HFFc6 (cell line): ENCODE measurements at regions not wholly inside any gene's neighbourhood (a gene's known extent, or its start where the extent isn't known, plus 50 kb on each side); places are given as distances from the start of the nearest gene placed in this dataset.

Experiments used
- DNase-seq: peaks from one replicate; pipeline ENCODE4 v3.0.0-alpha.2; 2018
- H3K27ac Mint-ChIP-seq: 2 replicates; pipeline ENCODE4 v1.8.0; 2020; ENCODE audit warnings: mild to moderate bottlenecking, mixed read lengths
- H3K27me3 Mint-ChIP-seq: 2 replicates; pipeline ENCODE4 v1.8.0; 2021; ENCODE audit warnings: mild to moderate bottlenecking, moderate library complexity, mixed read lengths; ENCODE audit not compliant: insufficient read depth
- H3K36me3 Mint-ChIP-seq: 2 replicates; pipeline ENCODE4 v1.8.0; 2021; ENCODE audit warnings: low read depth, mixed read lengths
- H3K4me1 Mint-ChIP-seq: 2 replicates; pipeline ENCODE4 v1.8.0; 2020; ENCODE audit warnings: low read depth, mixed read lengths
- H3K4me3 Mint-ChIP-seq: 2 replicates; pipeline ENCODE4 v1.8.0; 2020; ENCODE audit warnings: mild to moderate bottlenecking, moderate library complexity, mixed read lengths
- H3K9me3 Mint-ChIP-seq: 2 replicates; pipeline ENCODE4 v1.8.0; 2020; ENCODE audit warnings: mild to moderate bottlenecking, mixed read lengths
- TF ChIP-seq, protein P1 (sequence below): fragments of 200-600 bp; sonication (generic); IDR thresholded peaks from 2 replicates; pipeline ENCODE4 v1.5.0; 2021; ENCODE audit warnings: antibody characterized with exemption, mild to moderate bottlenecking

DNA sequence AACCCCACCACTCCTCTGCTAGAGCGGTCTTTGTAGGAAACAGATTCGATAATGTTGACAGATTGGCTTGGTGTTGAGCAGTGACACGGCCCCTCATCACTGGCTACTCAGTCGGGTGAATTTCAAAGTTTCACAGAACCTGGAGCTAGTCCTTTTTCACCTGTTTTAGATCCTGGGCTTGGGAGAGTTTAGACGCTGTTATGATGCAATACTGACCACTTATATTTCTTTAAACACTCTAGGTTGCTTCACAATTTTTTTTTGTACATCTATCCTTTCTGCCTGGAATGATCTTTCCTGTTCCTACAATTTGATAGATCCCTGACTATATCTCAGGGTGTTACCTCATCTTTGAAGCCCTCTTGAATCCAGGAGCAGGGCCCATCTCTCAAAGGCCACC lies 97.1 kb upstream of the ATP10A start:
- H3K4me3 Mint-ChIP-seq: no peak overlapping the region
- no peaks in the 10 kb centered on the region for H3K36me3 Mint-ChIP-seq
- TF ChIP-seq, protein P1, sequence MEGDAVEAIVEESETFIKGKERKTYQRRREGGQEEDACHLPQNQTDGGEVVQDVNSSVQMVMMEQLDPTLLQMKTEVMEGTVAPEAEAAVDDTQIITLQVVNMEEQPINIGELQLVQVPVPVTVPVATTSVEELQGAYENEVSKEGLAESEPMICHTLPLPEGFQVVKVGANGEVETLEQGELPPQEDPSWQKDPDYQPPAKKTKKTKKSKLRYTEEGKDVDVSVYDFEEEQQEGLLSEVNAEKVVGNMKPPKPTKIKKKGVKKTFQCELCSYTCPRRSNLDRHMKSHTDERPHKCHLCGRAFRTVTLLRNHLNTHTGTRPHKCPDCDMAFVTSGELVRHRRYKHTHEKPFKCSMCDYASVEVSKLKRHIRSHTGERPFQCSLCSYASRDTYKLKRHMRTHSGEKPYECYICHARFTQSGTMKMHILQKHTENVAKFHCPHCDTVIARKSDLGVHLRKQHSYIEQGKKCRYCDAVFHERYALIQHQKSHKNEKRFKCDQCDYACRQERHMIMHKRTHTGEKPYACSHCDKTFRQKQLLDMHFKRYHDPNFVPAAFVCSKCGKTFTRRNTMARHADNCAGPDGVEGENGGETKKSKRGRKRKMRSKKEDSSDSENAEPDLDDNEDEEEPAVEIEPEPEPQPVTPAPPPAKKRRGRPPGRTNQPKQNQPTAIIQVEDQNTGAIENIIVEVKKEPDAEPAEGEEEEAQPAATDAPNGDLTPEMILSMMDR: no peak
- no peaks in the 10 kb centered on the region for H3K4me1 Mint-ChIP-seq
- peaks cover 4% of the 10 kb centered on the region; the same call in 1 of the 2 replicates for H3K27me3 Mint-ChIP-seq
- no peak overlapping the region for H3K27ac Mint-ChIP-seq
- no peak for DNase-seq
- H3K9me3 Mint-ChIP-seq: no peaks in the 10 kb centered on the region

DNA sequence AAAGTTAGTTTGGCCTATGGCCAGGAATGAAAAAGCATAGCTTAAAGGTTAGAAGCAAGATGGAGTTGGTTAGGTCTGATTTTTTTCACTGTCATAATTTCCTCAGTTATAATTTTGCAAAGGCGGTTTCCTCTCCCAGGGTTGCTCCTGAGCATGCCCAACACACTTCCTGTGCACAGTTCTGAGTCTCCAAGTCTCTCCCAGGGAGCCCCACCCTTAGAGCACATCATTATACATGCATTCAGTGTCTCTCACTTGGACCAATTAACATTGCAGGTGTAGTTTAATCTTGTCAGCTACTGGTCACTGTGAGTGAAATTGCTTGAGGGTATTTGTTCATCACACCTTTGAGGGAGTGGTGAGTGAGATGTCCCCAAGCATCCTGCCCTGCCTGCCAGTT lies 96.0 kb upstream of the ATP10A start:
- Mint-ChIP-seq H3K9me3 (no peaks in the 10 kb centered on the region), H3K4me3 (no peak overlapping the region), H3K27ac (no peak overlapping the region), H3K36me3 (no peaks in the 10 kb centered on the region), H3K27me3 (peaks cover 4% of the 10 kb centered on the region; the same call in 1 of the 2 replicates), H3K4me1 (no peaks in the 10 kb centered on the region)
- TF ChIP-seq, protein P1: no peak
- DNase-seq: no peak

GRCh38 chr15:25955628-25956027 lies 92.5 kb upstream of the ATP10A start:
- Mint-ChIP-seq H3K4me1 (no peaks in the 10 kb centered on the region), H3K4me3 (no peak overlapping the region), H3K27ac (no peak overlapping the region), H3K9me3 (peaks cover 10% of the 10 kb centered on the region), H3K27me3 (peaks cover 5% of the 10 kb centered on the region; the same call in 1 of the 2 replicates), H3K36me3 (no peaks in the 10 kb centered on the region)
- TF ChIP-seq, protein P1: no peak
- DNase-seq: no peak

GRCh38 chr15:25954398-25954797 lies 91.3 kb upstream of the ATP10A start:
- peaks cover 10% of the 10 kb centered on the region for H3K9me3 Mint-ChIP-seq
- no peak overlapping the region for H3K27ac Mint-ChIP-seq
- no peaks in the 10 kb centered on the region for H3K36me3 Mint-ChIP-seq
- TF ChIP-seq, protein P1: no peak
- no peak for DNase-seq
- no peaks in the 10 kb centered on the region for H3K4me1 Mint-ChIP-seq
- H3K4me3 Mint-ChIP-seq: no peak overlapping the region
- peaks cover 5% of the 10 kb centered on the region; the same call in 1 of the 2 replicates for H3K27me3 Mint-ChIP-seq

DNA sequence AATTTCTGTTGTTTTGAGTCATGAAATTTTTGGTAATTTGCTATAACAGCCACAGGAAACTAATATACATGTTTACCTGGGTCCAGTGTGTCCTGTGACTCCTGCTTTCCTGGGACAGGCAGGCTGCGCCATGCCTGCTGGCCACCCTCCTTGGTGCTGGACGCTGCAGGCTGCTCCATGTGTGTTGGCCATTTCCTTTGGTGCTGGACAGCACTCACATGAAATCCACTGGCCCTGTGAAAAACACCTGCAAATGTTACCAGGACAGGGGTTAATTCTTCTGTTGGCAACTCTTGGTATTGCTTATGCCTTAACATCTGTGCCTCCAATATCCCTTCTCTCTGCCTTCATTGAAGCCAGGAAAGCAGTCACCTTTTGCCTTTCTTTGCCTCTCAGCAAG lies 86.9 kb upstream of the ATP10A start:
- peaks cover 10% of the 10 kb centered on the region for H3K9me3 Mint-ChIP-seq
- no peak overlapping the region for H3K27ac Mint-ChIP-seq
- H3K4me1 Mint-ChIP-seq: peaks cover 16% of the 10 kb centered on the region
- H3K36me3 Mint-ChIP-seq: no peaks in the 10 kb centered on the region
- TF ChIP-seq, protein P1: no peak
- H3K27me3 Mint-ChIP-seq: peaks cover 2% of the 10 kb centered on the region; the same call in 1 of the 2 replicates
- H3K4me3 Mint-ChIP-seq: no peak overlapping the region
- DNase-seq: no peak
